GM23248 (cell line): ENCODE measurements at regions not wholly inside any gene's neighbourhood (a gene's known extent, or its start where the extent isn't known, plus 50 kb on each side); places are given as distances from the start of the nearest gene placed in this dataset.

Experiments
- EZH2 ChIP-seq: fragments of 200-600 bp; sonication (generic); IDR thresholded peaks from 2 replicates; pipeline ENCODE4 v1.6.1; 2018; ENCODE audit warnings: antibody characterized with exemption, mild to moderate bottlenecking; ENCODE audit not compliant: insufficient read depth, poor library complexity, severe bottlenecking
- EZH2phosphoT487 ChIP-seq: fragments of 200-600 bp; sonication (generic); IDR thresholded peaks from 2 replicates; pipeline ENCODE4 v1.6.1; 2018; ENCODE audit warnings: antibody characterized with exemption, moderate library complexity, mild to moderate bottlenecking, low read depth; ENCODE audit not compliant: insufficient read depth

- TF ChIP-seq EZH2phosphoT487 (0 out of 2 replicates have a peak, but pooled peaks have one; percentile 57), EZH2 (no peak)
These were observed 364.9 kb downstream of the ZNF674 start for GRCh38 chrX:46180258-46180687.
